ENCODE measurements at regions not wholly inside any gene's neighbourhood (a gene's known extent, or its start where the extent isn't known, plus 50 kb on each side); places are given as distances from the start of the nearest gene placed in this dataset.

DNA sequence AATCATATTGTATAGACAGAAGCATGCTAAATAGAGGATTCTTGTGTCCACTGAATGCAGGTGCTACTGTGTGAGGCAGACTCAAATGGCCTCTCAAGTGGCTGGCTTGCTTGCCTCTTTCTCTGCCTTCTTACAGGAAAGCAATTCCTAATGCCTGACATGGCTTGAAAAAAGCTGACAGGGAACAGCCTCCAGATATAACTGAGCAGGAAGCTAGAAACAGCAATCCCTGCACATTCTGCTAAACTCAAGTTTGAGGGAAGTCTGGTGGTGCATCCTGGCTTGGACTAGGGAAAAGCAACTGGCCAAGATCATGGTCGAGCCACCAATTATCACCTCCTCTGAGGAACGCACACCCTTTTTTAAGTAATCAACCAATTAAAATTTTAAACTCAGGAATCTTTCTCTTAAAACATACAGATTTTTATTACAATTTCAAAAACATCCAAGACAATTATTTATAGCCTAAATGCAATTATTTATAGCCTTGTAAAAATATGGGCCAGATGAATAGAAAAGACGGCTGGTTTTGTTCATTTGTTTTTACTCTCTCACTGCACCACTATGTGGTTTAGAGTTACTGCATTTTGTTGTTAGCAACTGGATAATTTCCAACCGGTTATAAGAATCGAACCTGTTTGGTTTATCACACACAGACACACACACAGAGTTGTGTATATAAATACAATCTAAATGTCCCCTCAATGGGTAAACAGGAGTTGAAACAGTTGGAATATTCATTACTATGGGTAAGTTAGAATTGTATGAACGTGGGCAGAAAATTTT is 290.9 kb upstream of the ANKRD55 start:
- TF ChIP-seq GATA1 (IDR thresholded peaks at IDR 0.05; ENCODE audit: low read depth, low read length), result no peak
- no peak for TF ChIP-seq POLR2A (IDR thresholded peaks at IDR 0.05; ENCODE audit: low read length)
- DNase-seq, result no peak

DNA sequence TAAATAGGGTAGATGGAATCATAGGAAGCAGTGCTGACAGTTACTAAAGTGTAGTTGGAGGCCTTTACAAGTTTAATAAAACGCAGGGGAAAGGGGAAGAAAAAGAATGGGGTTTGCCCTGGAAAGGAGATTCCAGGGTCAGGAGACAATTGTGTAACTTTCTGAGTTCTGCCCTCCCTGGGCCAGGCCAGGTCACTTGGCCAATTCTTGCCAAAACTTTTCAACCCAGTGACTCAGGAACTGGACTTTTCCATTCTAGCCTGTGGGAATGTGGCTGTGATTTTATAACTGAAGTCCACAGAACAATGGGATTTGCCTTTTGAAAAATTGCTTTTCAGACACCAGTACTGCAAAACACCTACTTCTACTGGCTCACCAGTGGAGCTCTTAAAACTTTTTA is 289.8 kb upstream of the ANKRD55 start:
- DNase-seq, result no peak
- TF ChIP-seq POLR2A (IDR thresholded peaks at IDR 0.05; ENCODE audit: low read length) (no peak), GATA1 (IDR thresholded peaks at IDR 0.05; ENCODE audit: low read depth, low read length) (no peak)

DNA sequence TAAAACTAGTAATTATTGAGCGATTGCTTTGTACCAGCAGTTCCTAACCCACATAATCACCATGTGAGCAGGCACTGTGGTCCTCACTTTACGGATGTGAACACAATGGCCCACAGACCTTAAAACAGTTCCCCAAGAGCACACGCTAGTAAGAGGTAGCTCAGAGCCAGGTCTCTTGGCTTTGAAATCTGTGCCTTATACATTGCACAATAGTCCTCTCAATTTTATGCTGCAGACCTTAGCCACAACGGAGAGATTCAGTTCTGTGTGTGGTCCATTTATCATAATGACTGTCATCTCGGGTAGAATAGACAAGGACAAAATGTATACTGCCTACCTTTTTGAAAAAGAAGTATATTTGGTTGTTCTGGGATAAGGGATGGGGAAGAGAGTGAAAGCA is 289.0 kb upstream of the ANKRD55 start:
- DNase-seq, result no peak
- TF ChIP-seq POLR2A (IDR thresholded peaks at IDR 0.05; ENCODE audit: low read length) (no peak), GATA1 (IDR thresholded peaks at IDR 0.05; ENCODE audit: low read depth, low read length) (no peak)

DNA sequence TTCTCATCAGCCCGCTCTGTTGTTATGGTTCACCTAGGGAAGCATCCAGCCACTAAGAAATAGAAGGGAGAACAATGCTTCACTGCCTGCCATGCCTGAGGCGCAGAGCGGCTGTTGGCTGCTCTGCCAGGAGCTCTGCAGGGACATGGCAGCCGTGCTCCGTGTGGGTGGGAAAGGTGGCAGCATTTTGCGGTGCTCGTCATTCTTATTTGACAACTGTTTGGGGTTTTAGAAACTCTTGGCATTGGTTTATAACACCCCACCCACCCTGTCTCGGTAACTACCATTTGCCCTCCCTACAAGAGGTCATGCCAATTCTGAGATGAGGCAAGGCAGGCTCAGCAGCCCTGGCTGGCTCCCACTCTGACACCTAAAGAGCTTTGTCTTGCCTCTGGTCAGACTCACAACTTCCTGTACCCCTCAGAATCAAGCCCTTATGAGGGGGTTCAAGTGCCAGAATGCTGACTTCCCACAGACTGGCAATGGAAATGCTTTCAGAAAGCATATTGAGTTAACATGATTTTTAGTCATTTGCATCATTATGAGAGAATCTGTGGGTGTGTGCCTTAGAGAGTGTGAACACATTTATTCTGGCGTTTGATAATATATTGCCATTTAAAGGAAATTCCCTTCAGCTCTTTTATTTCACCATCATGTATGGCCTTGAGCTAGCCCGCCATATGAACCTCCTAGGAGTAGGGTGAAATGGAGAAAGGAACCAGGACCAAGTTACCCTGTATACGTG is 288.0 kb upstream of the ANKRD55 start:
- no peak for DNase-seq
- TF ChIP-seq POLR2A (IDR thresholded peaks at IDR 0.05; ENCODE audit: low read length), result no peak
- no peak for TF ChIP-seq GATA1 (IDR thresholded peaks at IDR 0.05; ENCODE audit: low read depth, low read length)

DNA sequence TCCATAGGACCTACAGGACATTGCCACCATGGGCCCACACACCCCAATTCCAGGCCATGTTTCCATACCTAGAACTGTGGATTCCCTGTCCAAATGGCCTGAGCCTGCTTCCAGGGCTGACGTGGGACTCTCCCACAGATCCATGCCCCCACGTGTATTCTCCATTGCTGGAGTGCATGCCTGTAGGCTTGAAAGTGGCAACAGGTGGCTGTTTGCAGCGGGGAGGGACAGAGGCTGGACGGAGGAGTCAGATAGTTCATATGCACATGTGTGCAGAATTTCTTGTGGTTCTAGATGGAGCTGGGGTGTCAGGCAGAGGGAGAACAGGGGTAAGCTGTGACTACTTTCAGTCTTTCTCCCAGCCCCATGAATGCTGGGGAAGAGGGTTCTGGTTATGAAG is 285.7 kb upstream of the ANKRD55 start:
- no peak for DNase-seq
- TF ChIP-seq GATA1 (IDR thresholded peaks at IDR 0.05; ENCODE audit: low read depth, low read length) (no peak), POLR2A (IDR thresholded peaks at IDR 0.05; ENCODE audit: low read length) (no peak)

DNA sequence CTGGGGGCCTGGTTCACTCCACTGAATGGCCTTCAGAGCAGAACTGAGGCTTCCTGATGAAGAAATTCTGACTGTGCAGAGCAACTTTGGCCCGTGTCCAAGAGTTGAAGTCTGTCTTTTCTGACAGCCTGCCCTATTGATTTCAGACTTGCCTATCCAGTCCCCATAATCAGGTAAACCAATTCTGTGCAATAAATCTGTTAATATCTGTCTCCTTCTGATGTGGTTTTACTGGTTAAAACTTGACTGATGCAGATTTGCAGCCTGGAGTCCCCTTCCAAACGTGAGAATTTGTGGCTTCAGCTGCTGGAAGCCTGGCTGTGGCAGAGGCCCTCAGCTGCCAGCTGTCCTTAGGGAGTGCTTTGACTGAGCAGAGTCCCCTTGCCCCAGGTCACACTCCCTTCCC is 283.9 kb upstream of the ANKRD55 start:
- TF ChIP-seq POLR2A (IDR thresholded peaks at IDR 0.05; ENCODE audit: low read length) (no peak), GATA1 (IDR thresholded peaks at IDR 0.05; ENCODE audit: low read depth, low read length) (no peak)
- DNase-seq, result peak in 1 of 2 experiments; percentile 17

DNA sequence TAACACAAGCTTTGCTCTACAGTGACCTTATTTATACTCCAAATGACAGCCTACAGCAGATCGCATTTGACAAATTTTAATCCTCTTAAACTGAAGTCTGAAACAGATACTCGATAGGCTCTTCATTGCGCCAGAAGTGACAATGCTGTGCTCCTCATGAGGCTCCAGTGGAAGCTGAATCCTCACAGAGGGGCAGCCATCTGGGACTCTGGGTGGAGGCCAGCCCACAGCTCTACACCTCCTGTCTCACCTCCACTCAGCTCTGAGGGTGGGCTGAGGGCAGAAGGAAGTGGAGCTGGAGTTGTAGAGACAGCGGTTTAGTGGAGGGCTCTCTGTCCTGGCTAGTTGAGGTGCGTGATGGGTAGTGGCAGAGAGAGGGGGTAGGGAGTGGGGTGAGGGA is 283.3 kb upstream of the ANKRD55 start:
- TF ChIP-seq GATA1 (IDR thresholded peaks at IDR 0.05; ENCODE audit: low read depth, low read length) (no peak), POLR2A (IDR thresholded peaks at IDR 0.05; ENCODE audit: low read length) (no peak)

DNA sequence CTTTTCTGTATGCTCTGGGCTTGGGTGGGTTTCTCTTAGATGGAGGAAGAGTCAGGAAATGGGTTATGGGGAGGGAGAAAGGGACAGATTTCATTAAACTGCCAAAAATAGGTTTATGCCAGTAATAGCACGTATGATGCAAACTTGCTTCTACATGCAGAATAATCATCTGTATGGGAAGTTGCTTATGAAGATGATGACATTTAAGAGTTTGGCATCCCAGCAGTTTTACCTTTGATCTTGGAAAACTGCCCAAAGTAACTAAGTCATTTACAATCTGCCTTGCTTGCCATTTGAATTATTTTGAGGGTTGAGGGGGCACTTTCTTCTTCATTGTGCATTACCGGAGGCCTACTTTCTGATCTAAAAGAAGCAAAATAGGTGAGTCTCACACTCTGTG is 282.9 kb upstream of the ANKRD55 start:
- DNase-seq, result no peak
- TF ChIP-seq POLR2A (IDR thresholded peaks at IDR 0.05; ENCODE audit: low read length) (no peak), GATA1 (IDR thresholded peaks at IDR 0.05; ENCODE audit: low read depth, low read length) (no peak)

More for the DNA sequence above, 283.3 kb upstream of the ANKRD55 start:
- no peak for DNase-seq

DNA sequence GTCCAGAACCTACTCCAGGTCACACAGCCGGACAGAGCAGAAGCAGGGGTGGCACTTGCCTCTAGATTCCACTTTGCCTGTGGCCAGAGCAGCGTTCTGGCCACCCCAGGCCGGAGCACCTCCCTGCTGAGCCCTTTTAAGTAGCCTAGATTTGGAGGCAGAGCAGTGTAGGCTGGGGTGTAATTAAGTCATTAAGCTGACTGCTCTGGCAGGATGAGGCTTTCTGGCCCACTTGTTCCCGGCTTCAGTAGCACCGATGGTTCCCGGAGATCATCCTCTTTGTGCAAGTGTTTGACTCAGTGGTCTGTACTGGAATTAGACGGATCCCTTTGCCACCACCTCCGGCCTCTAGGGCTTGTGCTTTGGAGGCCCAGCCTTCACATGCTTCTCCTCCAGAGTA is 281.9 kb upstream of the ANKRD55 start:
- no peak for DNase-seq
- TF ChIP-seq POLR2A (IDR thresholded peaks at IDR 0.05; ENCODE audit: low read length), result no peak
- TF ChIP-seq GATA1 (IDR thresholded peaks at IDR 0.05; ENCODE audit: low read depth, low read length), result no peak

DNA sequence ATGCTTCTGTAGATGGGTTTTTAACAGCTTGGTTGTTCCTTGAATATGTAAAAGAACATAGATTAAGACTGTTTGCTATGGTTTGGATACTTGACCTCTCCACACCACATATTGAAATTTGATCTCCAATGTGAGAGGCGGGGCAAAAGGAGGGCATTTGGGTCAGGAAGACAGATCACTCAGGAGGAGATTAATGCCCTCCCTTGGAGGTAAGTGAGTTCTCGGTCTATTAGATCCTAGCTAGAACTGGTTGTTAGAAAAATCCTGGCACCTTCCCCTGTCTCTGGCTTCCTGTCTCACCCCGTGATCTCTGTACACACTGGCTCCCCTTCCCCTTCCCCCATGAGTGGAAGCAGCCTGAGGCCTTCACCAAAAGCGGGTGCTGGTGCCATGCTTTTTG is 281.1 kb upstream of the ANKRD55 start:
- TF ChIP-seq GATA1 (IDR thresholded peaks at IDR 0.05; ENCODE audit: low read depth, low read length) (no peak), POLR2A (IDR thresholded peaks at IDR 0.05; ENCODE audit: low read length) (no peak)
- no peak for DNase-seq

DNA sequence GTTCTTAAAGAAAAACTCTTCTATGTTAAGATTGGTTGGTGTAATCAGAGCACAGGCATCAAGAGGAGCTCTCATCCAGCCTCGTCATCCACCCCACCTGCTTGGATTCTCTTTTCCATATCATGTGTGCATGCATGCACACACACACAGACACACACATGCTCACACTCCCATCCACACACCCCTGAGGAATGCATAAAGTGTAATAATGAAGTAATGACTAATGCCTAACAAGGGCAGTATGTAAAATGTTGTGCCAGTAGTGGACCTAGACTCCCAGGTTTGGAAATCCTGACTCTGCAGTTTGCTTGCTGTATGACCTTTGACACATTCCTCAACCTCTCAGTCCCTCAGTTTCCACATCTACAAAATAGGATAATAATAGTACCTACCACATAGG is 280.0 kb upstream of the ANKRD55 start:
- TF ChIP-seq GATA1 (IDR thresholded peaks at IDR 0.05; ENCODE audit: low read depth, low read length) (no peak), POLR2A (IDR thresholded peaks at IDR 0.05; ENCODE audit: low read length) (no peak)

DNA sequence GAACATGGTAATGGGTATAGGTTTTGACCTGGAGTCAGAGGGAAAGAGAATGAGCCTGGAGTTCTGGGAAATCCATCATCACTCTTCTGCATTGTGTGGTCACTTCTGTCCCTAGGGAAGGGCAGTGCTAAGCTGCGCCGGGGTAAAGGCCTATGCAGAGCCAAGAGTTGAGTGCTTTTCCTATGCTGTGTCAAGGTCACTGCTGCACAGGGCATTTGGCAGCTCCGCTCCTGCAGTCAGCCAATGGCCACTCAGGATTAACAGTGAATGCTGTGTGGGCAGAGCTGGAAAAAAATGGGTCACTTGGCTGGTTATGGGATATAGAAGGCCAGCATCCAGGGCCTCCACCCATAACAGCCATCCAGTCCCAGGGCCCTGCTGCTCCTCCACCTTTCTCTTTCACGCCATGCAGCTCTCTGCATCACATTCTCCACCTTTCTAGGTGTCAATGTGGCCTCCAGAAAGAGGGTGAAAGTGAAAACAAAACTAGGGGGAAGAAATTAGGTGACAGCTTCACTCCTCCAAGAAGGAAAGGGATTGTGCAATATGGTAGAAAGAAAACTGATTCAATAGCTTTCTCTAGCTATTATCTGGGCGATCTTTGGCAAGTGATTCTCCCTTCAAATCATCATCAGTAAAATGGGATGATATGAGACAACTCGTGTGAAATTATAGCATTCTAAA is 279.3 kb upstream of the ANKRD55 start:
- TF ChIP-seq GATA1 (IDR thresholded peaks at IDR 0.05; ENCODE audit: low read depth, low read length) (no peak), POLR2A (IDR thresholded peaks at IDR 0.05; ENCODE audit: low read length) (no peak)
- no peak for DNase-seq

More for the DNA sequence above, 280.0 kb upstream of the ANKRD55 start:
- DNase-seq, result no peak

DNA sequence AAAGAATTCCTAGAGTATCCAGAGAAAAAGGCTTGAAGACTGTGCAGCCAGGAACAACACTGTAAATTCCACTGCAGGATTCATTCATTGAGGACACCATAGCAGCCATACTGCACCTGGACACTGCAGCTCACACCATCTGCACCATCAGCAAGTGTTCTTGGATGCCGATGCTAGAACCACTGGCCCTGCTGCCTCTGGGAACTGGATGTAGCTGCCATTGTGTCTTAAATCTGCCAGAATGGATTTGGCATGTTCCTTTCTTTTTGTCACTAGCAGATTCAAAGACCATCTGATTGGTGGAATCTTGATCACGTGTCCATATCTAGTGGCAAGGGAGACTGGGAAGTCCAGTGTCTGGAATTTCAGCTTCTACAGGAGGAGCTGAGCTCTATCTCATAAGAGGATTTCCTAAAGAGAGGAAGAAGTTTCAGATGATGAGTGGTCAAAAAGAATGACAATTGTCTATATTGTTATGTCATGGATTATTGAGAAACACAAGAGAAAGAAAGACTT is 278.3 kb upstream of the ANKRD55 start:
- TF ChIP-seq GATA1 (IDR thresholded peaks at IDR 0.05; ENCODE audit: low read depth, low read length) (no peak), POLR2A (IDR thresholded peaks at IDR 0.05; ENCODE audit: low read length) (no peak)
- no peak for DNase-seq

DNA sequence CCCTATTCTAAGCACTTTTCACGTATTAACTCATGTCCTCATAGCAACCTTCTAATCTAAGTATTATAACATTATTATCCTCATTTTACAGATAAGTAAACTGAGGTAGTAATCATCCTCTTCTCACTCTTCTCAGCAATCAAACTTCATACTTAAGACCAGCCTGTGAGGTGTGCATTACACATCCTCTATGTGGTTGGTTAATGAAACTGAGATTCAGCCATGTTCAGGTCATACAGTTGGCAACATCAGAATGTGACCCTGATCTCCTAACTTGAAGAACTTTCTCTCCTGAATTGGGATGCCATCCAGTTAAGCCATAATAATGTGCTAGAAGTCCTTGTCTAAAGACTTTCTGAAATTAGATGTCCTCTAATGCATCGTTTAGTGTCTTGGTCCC is 275.1 kb upstream of the ANKRD55 start:
- TF ChIP-seq POLR2A (IDR thresholded peaks at IDR 0.05; ENCODE audit: low read length) (no peak), GATA1 (IDR thresholded peaks at IDR 0.05; ENCODE audit: low read depth, low read length) (no peak)
- no peak for DNase-seq

Measured in erythroblast (primary cell).